Spleen (tissue), 7 donors: ENCODE measurements at regions not wholly inside any gene's neighbourhood (a gene's known extent, or its start where the extent isn't known, plus 50 kb on each side); places are given as distances from the start of the nearest gene placed in this dataset.

ENCODE experiments used
- CTCF ChIP-seq, 11 experiments: fragments of 200-600 bp in 7 of 11; fragments of 450-650 bp in 4 of 11; sonication (generic) in 4 of 11; IDR thresholded peaks in 8 of 11; conservative IDR thresholded peaks in 3 of 11; 1 replicate in 7 of 11; 2 replicates in 4 of 11; pipeline versions ENCODE4 v1.4.0 to v1.8.0; 2016 to 2021; ENCODE audit warnings: antibody characterized with exemption in 11 of 11, inconsistent platforms in 4 of 11, mild to moderate bottlenecking in 1 of 11
- POLR2A ChIP-seq, 3 donors: fragments of 450-650 bp; IDR thresholded peaks; one replicate each; pipeline ENCODE4 v1.5.1; 2017; ENCODE audit warnings: antibody characterized with exemption in 3 of 3, mild to moderate bottlenecking in 1 of 3
- POLR2AphosphoS5 ChIP-seq, 3 donors: sonication (generic); formaldehyde crosslinking; IDR thresholded peaks; one replicate each; pipeline ENCODE4 v1.5.1; 2017; ENCODE audit warnings: antibody characterized with exemption in 3 of 3
- donor health status: DM: no; HTN: no; CAD: no; lungs with moderate emphysema.
- donor health status: DM: no; HTN: no; CAD: no.
- donor health status: DM: no; HTN: no; CAD: no.

GRCh38 chr13:53123536-53123935, 94.9 kb downstream of the OLFM4 start:
- TF ChIP-seq POLR2AphosphoS5 (IDR thresholded peaks at IDR 0.05), result no peak
- TF ChIP-seq CTCF (IDR thresholded peaks at IDR 0.05 in 8 of 11, conservative IDR thresholded peaks at IDR 0.05 in 3 of 11), result no peak
- TF ChIP-seq POLR2A (IDR thresholded peaks at IDR 0.05), result no peak
